ENCODE measurements at regions not wholly inside any gene's neighbourhood (a gene's known extent, or its start where the extent isn't known, plus 50 kb on each side); places are given as distances from the start of the nearest gene placed in this dataset.

- no peak for DNase-seq (ENCODE audit: low read depth, low spot score)
- POLR2A ChIA-PET = no interaction called here
- CTCF ChIA-PET = no interaction called here
- TF ChIP-seq CTCF (IDR thresholded peaks at IDR 0.05; ENCODE audit: insufficient read depth, low read length, missing control alignments) = no peak
- H3K4me3 ChIP-seq (ENCODE audit: low read depth, low read length) = no peak overlapping the region
Measured at GRCh38 chr2:136234261-136234660, 116.3 kb upstream of the CXCR4 start.

- DNase-seq (ENCODE audit: low read depth, low spot score) = no peak
- TF ChIP-seq CTCF (IDR thresholded peaks at IDR 0.05; ENCODE audit: insufficient read depth, low read length, missing control alignments) = no peak
- ChIA-PET CTCF (no interaction called here), POLR2A (no interaction called here)
- H3K4me3 ChIP-seq (ENCODE audit: low read depth, low read length) = no peak overlapping the region
Measured at GRCh38 chr2:136233298-136233697, 115.3 kb upstream of the CXCR4 start.

- ChIA-PET POLR2A (no interaction called here), CTCF (no interaction called here)
- no peak overlapping the region for H3K4me3 ChIP-seq (ENCODE audit: low read depth, low read length)
- DNase-seq (ENCODE audit: low read depth, low spot score) = no peak
- TF ChIP-seq CTCF (IDR thresholded peaks at IDR 0.05; ENCODE audit: insufficient read depth, low read length, missing control alignments) = no peak
Measured at GRCh38 chr2:136232456-136233172, 114.7 kb upstream of the CXCR4 start.

GRCh38 chr2:136230464-136230863 is 112.5 kb upstream of the CXCR4 start:
- no peak for TF ChIP-seq CTCF (IDR thresholded peaks at IDR 0.05; ENCODE audit: insufficient read depth, low read length, missing control alignments)
- POLR2A ChIA-PET = no interaction called here
- CTCF ChIA-PET = no interaction called here
- no peak overlapping the region for H3K4me3 ChIP-seq (ENCODE audit: low read depth, low read length)
- DNase-seq (ENCODE audit: low read depth, low spot score) = no peak

- POLR2A ChIA-PET = no interaction called here
- CTCF ChIA-PET = no interaction called here
- H3K4me3 ChIP-seq (ENCODE audit: low read depth, low read length) = no peak overlapping the region
- no peak for DNase-seq (ENCODE audit: low read depth, low spot score)
- no peak for TF ChIP-seq CTCF (IDR thresholded peaks at IDR 0.05; ENCODE audit: insufficient read depth, low read length, missing control alignments)
Measured at GRCh38 chr2:136226903-136227302, 109.0 kb upstream of the CXCR4 start.

GRCh38 chr2:136225950-136226835 is 108.2 kb upstream of the CXCR4 start:
- no peak overlapping the region for H3K4me3 ChIP-seq (ENCODE audit: low read depth, low read length)
- TF ChIP-seq CTCF (IDR thresholded peaks at IDR 0.05; ENCODE audit: insufficient read depth, low read length, missing control alignments) = no peak
- no peak for DNase-seq (ENCODE audit: low read depth, low spot score)
- POLR2A ChIA-PET = no interaction called here
- CTCF ChIA-PET = no interaction called here
